ENCODE measurements at regions not wholly inside any gene's neighbourhood (a gene's known extent, or its start where the extent isn't known, plus 50 kb on each side); places are given as distances from the start of the nearest gene placed in this dataset.
"Not testable (repeated sequence)": the region's sequence is repeated elsewhere in the genome, so short reads cannot be mapped to it uniquely, and the experiment has no call there.

- H3K4me3 ChIP-seq, result no peak overlapping the region
- intact Hi-C loops (cut with DNase I), result no loop called here
- H3K27me3 ChIP-seq, result no peaks in the 10 kb centered on the region
- TF ChIP-seq CTCF (IDR thresholded peaks at IDR 0.05), result no peak
- no peaks in the 10 kb centered on the region for H3K36me3 ChIP-seq
- H3K9me3 ChIP-seq, result no peaks in the 10 kb centered on the region
- H3K4me1 ChIP-seq, result peaks cover 0 to 10% (median 0%) of the 10 kb centered on the region in 9 donors
- 97 to 100% methylated on average over 1 of the region's 1 CpG for WGBS, 2 donors
- ATAC-seq (no peak), DNase-seq (no peak)
- no peak overlapping the region for H3K27ac ChIP-seq
Observed at GRCh38 chr6:11848346-11848651, 69.7 kb upstream of the ADTRP start.

DNA sequence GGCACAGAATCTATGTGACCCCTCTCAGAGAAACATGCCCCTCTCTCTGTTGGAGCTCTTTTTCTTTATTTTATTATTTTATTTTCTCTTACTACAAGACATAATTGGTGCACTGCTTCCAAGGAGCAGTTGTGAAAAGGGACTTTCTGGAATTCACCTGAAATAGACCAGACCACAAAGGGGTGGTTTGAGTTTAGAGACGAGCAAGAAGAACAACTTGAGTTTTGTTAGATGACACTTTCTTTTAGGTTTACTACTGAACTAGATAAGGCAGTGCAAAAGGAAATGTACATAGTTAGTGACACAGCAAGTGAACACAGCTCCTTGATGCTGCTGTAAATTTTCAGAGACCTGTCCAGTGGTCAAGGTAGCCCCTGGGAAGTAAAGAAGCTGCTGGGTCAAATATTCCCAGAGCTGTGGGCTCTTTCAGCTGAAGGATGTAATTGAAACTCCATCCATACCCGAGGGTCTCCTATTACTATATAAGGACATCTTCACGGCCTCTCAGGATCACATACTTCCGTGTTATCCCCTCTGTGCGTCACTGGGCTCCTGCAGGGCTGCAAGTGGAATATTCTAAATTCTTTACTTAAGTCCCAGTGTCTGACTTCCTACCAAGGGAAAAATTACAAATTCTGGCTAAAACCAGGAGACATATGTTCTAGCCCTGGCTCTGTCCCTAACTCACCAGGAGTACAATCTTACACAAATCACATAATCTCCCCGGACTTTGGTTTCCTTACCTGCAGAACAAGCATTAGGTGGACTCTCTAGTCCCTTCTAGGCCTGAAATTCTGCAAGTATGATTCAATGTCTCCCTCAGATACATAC lies 69.1 kb upstream of the ADTRP start:
- no peak for DNase-seq
- Histone ChIP-seq H3K9me3 (no peaks in the 10 kb centered on the region), H3K36me3 (no peaks in the 10 kb centered on the region), H3K4me1 (peaks cover 0 to 6% (median 0%) of the 10 kb centered on the region in 9 donors), H3K27ac (no peak overlapping the region), H3K27me3 (no peaks in the 10 kb centered on the region), H3K4me3 (no peak overlapping the region)
- no peak for ATAC-seq
- WGBS, 2 donors, result 80 to 84% methylated on average over 6 of the region's 6 CpGs
- TF ChIP-seq CTCF (IDR thresholded peaks at IDR 0.05), result no peak
- intact Hi-C loops (cut with DNase I), result no loop called here

DNA sequence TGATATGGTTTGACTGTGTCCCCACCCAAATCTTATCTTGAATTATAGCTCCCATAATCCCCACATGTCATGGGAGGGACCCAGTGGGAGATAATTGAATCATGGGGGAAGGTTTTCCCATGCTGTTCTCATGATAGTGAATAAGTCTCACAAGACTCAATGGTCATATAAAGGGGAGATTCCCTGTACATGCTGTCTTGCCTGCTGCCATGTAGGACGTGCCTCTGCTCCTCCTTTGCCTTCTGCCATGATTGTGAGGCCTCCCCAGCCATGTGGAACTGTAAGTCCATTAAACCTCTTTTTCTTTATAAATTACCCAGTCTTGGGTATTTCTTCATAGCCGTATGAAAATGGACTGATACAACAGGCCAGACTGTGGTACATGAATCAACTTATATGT lies 68.5 kb upstream of the ADTRP start:
- DNase-seq; H3K27ac ChIP-seq; intact Hi-C loops (cut with DNase I); H3K27me3 ChIP-seq; H3K36me3 ChIP-seq; H3K4me1 ChIP-seq; H3K9me3 ChIP-seq; ATAC-seq; H3K4me3 ChIP-seq: not testable (repeated sequence)
- WGBS, 2 donors, result 92% methylated on average over 2 of the region's 2 CpGs

DNA sequence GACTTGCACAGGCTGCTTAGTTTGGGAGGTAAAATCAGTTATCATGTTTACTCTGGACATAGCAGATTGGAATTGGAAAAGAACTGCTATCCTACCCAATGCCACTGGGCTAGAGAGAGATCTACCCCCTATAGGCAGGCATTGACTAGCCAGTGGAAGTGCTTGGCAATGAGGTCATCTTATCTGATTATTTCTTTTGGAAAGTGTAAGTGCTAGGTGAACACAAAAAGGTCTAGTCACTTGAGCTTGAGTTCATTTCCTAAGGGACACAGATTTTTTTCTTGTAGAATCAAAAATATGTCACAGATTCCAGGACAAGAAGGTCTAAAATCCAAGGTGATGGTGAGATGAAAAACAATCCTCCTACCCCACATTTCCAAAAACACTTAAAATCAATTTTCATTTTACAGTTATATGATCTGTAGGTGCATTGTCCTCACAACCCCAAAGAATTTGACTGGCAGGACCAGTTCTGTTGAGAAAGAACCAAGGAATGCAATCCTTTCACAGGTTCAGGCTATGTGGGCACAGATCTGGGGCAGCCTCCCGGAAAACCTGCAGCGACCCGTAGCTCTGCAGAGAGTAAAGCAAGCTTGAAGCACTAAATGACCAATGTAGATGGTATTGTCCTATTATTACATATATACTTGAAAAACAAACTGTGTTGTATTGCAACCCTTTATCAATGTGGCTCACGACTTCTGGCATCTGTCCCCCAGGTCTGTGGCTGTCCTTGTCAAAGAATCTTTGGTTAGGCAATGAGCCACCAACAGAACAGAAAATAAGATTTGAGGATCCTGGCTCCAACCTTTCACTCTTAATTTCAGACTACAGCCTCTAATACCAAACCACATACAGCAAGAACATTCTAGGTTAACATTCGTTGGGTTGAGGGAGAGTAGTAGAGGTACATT lies 67.3 kb upstream of the ADTRP start:
- TF ChIP-seq CTCF (IDR thresholded peaks at IDR 0.05), result no peak
- 90 to 94% methylated on average over 5 of the region's 5 CpGs for WGBS, 2 donors
- intact Hi-C loops (cut with DNase I), result no loop called here
- H3K27me3 ChIP-seq, result no peaks in the 10 kb centered on the region
- no peak overlapping the region for H3K4me3 ChIP-seq
- H3K36me3 ChIP-seq, result no peaks in the 10 kb centered on the region
- no peak overlapping the region for H3K27ac ChIP-seq
- ATAC-seq, result no peak
- DNase-seq, result no peak
- H3K9me3 ChIP-seq, result no peaks in the 10 kb centered on the region
- H3K4me1 ChIP-seq, result no peaks in the 10 kb centered on the region

DNA sequence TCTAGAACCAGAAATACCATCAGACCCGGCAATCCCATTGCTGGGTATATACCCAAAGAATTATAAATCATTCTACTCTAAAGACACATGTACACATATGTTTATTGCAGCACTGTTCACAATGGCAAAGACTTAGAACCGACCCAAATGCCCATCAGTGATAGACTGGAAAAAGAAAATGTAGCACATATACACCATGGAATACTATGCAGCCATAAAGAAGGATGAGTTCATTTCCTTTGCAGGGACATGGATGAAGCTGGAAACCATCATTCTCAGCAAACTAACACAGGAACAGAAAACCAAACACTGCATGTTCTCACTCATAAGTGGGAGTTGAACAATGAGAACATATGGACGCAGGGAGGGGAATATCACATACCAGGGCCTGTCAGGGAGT lies 64.2 kb upstream of the ADTRP start:
- H3K9me3 ChIP-seq; intact Hi-C loops (cut with DNase I); DNase-seq; H3K4me3 ChIP-seq; H3K27me3 ChIP-seq; H3K36me3 ChIP-seq; ATAC-seq; H3K27ac ChIP-seq; H3K4me1 ChIP-seq: not testable (repeated sequence)
- 92 to 94% methylated on average over 3 of the region's 3 CpGs for WGBS, 2 donors

Measured in heart right ventricle (tissue), 16 donors.